H1 (cell line): ENCODE measurements at regions not wholly inside any gene's neighbourhood (a gene's known extent, or its start where the extent isn't known, plus 50 kb on each side); places are given as distances from the start of the nearest gene placed in this dataset.

ENCODE experiments used
- CTCF ChIA-PET: fragments of 300-600 bp; sonication (Branson Sonifier 250); formaldehyde crosslinking; loops from one replicate; lab custom pipeline; 2021; ENCODE audit not compliant: partially characterized antibody; lab: Charles Lee
- POLR2A ChIA-PET: fragments of 300-600 bp; sonication (Branson Sonifier 250); formaldehyde crosslinking; loops from one replicate; lab custom pipeline; 2021; ENCODE audit warnings: inconsistent platforms; ENCODE audit not compliant: partially characterized antibody; lab: Charles Lee
- DNase-seq, 2 experiments: peaks; one replicate each; pipeline versions ENCODE4 v3.0.0 to v3.0.0-alpha.2; 2010 to 2022; ENCODE audit warnings: low spot score in 2 of 2, low read depth in 1 of 2, mixed read lengths in 1 of 2
- FAIRE-seq: peaks from 2 replicates; lab custom pipeline; 2011; peaks lifted over from hg19 to GRCh38; lab: Jason Lieb, UNC
- H2AFZ ChIP-seq: 2 replicates; pipeline ENCODE4 v1.8.1; 2012; ENCODE audit warnings: low read length, inconsistent platforms
- H2AK5ac ChIP-seq: 2 replicates; pipeline ENCODE4 v1.6.1; 2013; ENCODE audit warnings: low read depth, low read length
- H2BK120ac ChIP-seq: replicated peaks from 2 replicates; pipeline ENCODE3; 2013; ENCODE audit warnings: low read depth, low read length, inconsistent platforms
- H2BK12ac ChIP-seq: 2 replicates; pipeline ENCODE4 v1.6.1; 2013; ENCODE audit warnings: low read depth, low read length
- H2BK15ac ChIP-seq: 2 replicates; pipeline ENCODE4 v1.6.1; 2013; ENCODE audit warnings: low read length
- H2BK20ac ChIP-seq: 2 replicates; pipeline ENCODE4 v1.6.1; 2013; ENCODE audit warnings: low read length
- H2BK5ac ChIP-seq: 2 replicates; pipeline ENCODE4 v1.6.1; 2013; ENCODE audit warnings: low read depth, low read length
- H3K14ac ChIP-seq: 2 replicates; pipeline ENCODE4 v1.6.1; 2013; ENCODE audit warnings: inconsistent platforms; ENCODE audit not compliant: insufficient read length
- H3K18ac ChIP-seq: 2 replicates; pipeline ENCODE4 v1.6.1; 2013; ENCODE audit warnings: low read length; ENCODE audit errors: extremely low read depth
- H3K23ac ChIP-seq: 2 replicates; pipeline ENCODE4 v1.6.1; 2013; ENCODE audit warnings: inconsistent platforms; ENCODE audit not compliant: insufficient read length
- H3K23me2 ChIP-seq: 2 replicates; pipeline ENCODE4 v1.6.1; 2013; ENCODE audit warnings: low read depth, low read length
- H3K27ac ChIP-seq: 2 replicates; pipeline ENCODE4 v1.6.1; 2011; ENCODE audit warnings: low read depth, low read length, inconsistent platforms
- H3K27me3 ChIP-seq, 4 experiments: replicated peaks in 1 of 4; 1 replicate in 1 of 4; 2 replicates in 3 of 4; pipeline versions ENCODE4 v1.6.1 to v1.8.1; 2011 to 2013; ENCODE audit warnings: low read length in 3 of 4, mild to moderate bottlenecking in 3 of 4, inconsistent platforms in 2 of 4, mixed read lengths in 2 of 4, moderate library complexity in 1 of 4; ENCODE audit not compliant: control insufficient read depth in 3 of 4, insufficient read depth in 3 of 4; ENCODE audit errors: extremely low read depth in 1 of 4
- H3K36me3 ChIP-seq, 4 experiments: 2 replicates each; pipeline versions ENCODE4 v1.6.1 to v1.8.1; 2011 to 2013; ENCODE audit warnings: mild to moderate bottlenecking in 4 of 4, low read length in 3 of 4, moderate library complexity in 2 of 4, control low read depth in 1 of 4, inconsistent platforms in 1 of 4; ENCODE audit not compliant: insufficient read depth in 4 of 4, control insufficient read depth in 2 of 4
- H3K4ac ChIP-seq: replicated peaks from 2 replicates; pipeline ENCODE3; 2013; ENCODE audit warnings: low read length, low read depth, mixed read lengths, inconsistent platforms; ENCODE audit not compliant: insufficient read length
- H3K4me1 ChIP-seq, 4 experiments: replicated peaks in 1 of 4; 1 replicate in 1 of 4; 2 replicates in 3 of 4; pipeline versions ENCODE4 v1.6.1 to v1.8.1; 2011 to 2013; ENCODE audit warnings: low read length in 3 of 4, inconsistent platforms in 2 of 4, mixed read lengths in 1 of 4; ENCODE audit not compliant: insufficient read depth in 4 of 4, control insufficient read depth in 3 of 4
- H3K4me2 ChIP-seq, 2 experiments: 2 replicates each; pipeline versions ENCODE4 v1.6.1 to v1.8.1; 2011 to 2013; ENCODE audit warnings: low read depth in 2 of 2, low read length in 2 of 2, control low read depth in 1 of 2, inconsistent platforms in 1 of 2, mild to moderate bottlenecking in 1 of 2; ENCODE audit not compliant: insufficient read depth in 1 of 2
- H3K4me3 ChIP-seq, 4 experiments: fragments of 200-600, 300-600 bp in 1 of 4; sonication (generic), shearing (Covaris generic), sonication (Bioruptor Twin) in 1 of 4; 2 replicates each; pipeline versions ENCODE4 v1.5.1 to v1.8.1; 2011 to 2016; ENCODE audit warnings: low read length in 4 of 4, low read depth in 3 of 4, control low read depth in 2 of 4, inconsistent platforms in 2 of 4, mild to moderate bottlenecking in 2 of 4, mixed read lengths in 1 of 4, moderate library complexity in 1 of 4; ENCODE audit not compliant: insufficient read depth in 2 of 4; ENCODE audit errors: extremely low read depth in 1 of 4
- H3K56ac ChIP-seq: replicated peaks from 2 replicates; pipeline ENCODE3; 2013; ENCODE audit warnings: low read depth, mild to moderate bottlenecking, mixed read lengths, low read length, inconsistent platforms; ENCODE audit not compliant: insufficient read length
- H3K79me1 ChIP-seq: 2 replicates; pipeline ENCODE4 v1.6.1; 2013; ENCODE audit warnings: low read depth, low read length, control low read depth
- H3K79me2 ChIP-seq, 2 experiments: 2 replicates each; pipeline versions ENCODE4 v1.6.1 to v1.8.1; 2012 to 2013; ENCODE audit warnings: low read length in 2 of 2, mild to moderate bottlenecking in 2 of 2, inconsistent platforms in 1 of 2; ENCODE audit not compliant: insufficient read depth in 2 of 2, control insufficient read depth in 1 of 2
- H3K9ac ChIP-seq, 4 experiments: replicated peaks in 1 of 4; 1 replicate in 1 of 4; 2 replicates in 3 of 4; pipeline versions ENCODE4 v1.6.1 to v1.8.1; 2011 to 2013; ENCODE audit warnings: low read depth in 3 of 4, low read length in 3 of 4, control low read depth in 2 of 4, mild to moderate bottlenecking in 2 of 4, moderate library complexity in 2 of 4, inconsistent platforms in 1 of 4; ENCODE audit errors: extremely low read depth in 1 of 4
- H3K9me3 ChIP-seq, 2 experiments: 2 replicates each; pipeline versions ENCODE4 v1.6.1 to v1.8.1; 2012 to 2013; ENCODE audit warnings: mild to moderate bottlenecking in 2 of 2, moderate library complexity in 2 of 2, control low read depth in 1 of 2, inconsistent platforms in 1 of 2, low read depth in 1 of 2, low read length in 1 of 2, mixed read lengths in 1 of 2; ENCODE audit not compliant: insufficient read depth in 2 of 2
- H4K20me1 ChIP-seq, 2 experiments: replicated peaks in 1 of 2; 2 replicates each; pipeline versions ENCODE3 to v1.8.1; 2011 to 2013; ENCODE audit warnings: inconsistent platforms in 2 of 2, low read length in 2 of 2, mild to moderate bottlenecking in 1 of 2; ENCODE audit not compliant: insufficient read depth in 2 of 2, control insufficient read depth in 1 of 2
- H4K5ac ChIP-seq: 2 replicates; pipeline ENCODE4 v1.6.1; 2013; ENCODE audit warnings: low read length, low read depth, mixed read lengths, inconsistent platforms; ENCODE audit not compliant: insufficient read length
- H4K8ac ChIP-seq: 2 replicates; pipeline ENCODE4 v1.8.0; 2013; ENCODE audit warnings: mild to moderate bottlenecking, moderate library complexity, low read length, inconsistent platforms; ENCODE audit not compliant: insufficient read depth; ENCODE audit errors: extremely low read depth
- H4K91ac ChIP-seq: replicated peaks from 2 replicates; pipeline ENCODE3; 2013; ENCODE audit warnings: low read length, mixed read lengths, inconsistent platforms; ENCODE audit not compliant: insufficient read length
- BCL11A ChIP-seq, 2 experiments: IDR thresholded peaks; one replicate each; pipeline ENCODE4 v1.6.1; 2011; ENCODE audit warnings: low read depth in 2 of 2, low read length in 2 of 2, mild to moderate bottlenecking in 2 of 2
- CBX5 ChIP-seq: fragments of 300-800, 300-1000 bp; sonication (generic); IDR thresholded peaks from 2 replicates; pipeline ENCODE4 v1.7.1; 2016; ENCODE audit warnings: antibody characterized with exemption, low read length, low read depth
- EGR1 ChIP-seq: IDR thresholded peaks from 2 replicates; pipeline ENCODE4 v1.6.1; 2011; ENCODE audit warnings: low read depth, low read length, borderline replicate concordance
- NANOG ChIP-seq: IDR thresholded peaks from 2 replicates; pipeline ENCODE4 v1.6.1; 2011; ENCODE audit warnings: low read length, low read depth, mild to moderate bottlenecking, inconsistent platforms; ENCODE audit not compliant: insufficient read depth, poor library complexity, severe bottlenecking
- NRF1 ChIP-seq: IDR thresholded peaks from 2 replicates; pipeline ENCODE4 v1.6.1; 2011; ENCODE audit warnings: mild to moderate bottlenecking, low read depth, low read length, improper control_type of control experiment
- POLR2A ChIP-seq, 2 experiments: IDR thresholded peaks; 1 replicate in 1 of 2; 2 replicates in 1 of 2; pipeline ENCODE4 v1.6.1; 2011; ENCODE audit warnings: low read depth in 2 of 2, low read length in 2 of 2, mild to moderate bottlenecking in 2 of 2; ENCODE audit errors: control extremely low read depth in 1 of 2
- POU5F1 ChIP-seq: IDR thresholded peaks from 2 replicates; pipeline ENCODE4 v1.6.1; 2011; ENCODE audit warnings: low read depth, mild to moderate bottlenecking, low read length, moderate library complexity
- RAD21 ChIP-seq, 2 experiments: IDR thresholded peaks in 1 of 2; conservative IDR thresholded peaks in 1 of 2; 2 replicates each; pipeline ENCODE4 v1.6.1; 2011; ENCODE audit warnings: low read depth in 2 of 2, low read length in 2 of 2, improper control_type of control experiment in 1 of 2, inconsistent platforms in 1 of 2, mild to moderate bottlenecking in 1 of 2, moderate library complexity in 1 of 2
- RXRA ChIP-seq: IDR thresholded peaks from 2 replicates; pipeline ENCODE4 v1.6.1; 2011; ENCODE audit warnings: low read depth, mild to moderate bottlenecking, low read length, moderate library complexity; ENCODE audit not compliant: insufficient read depth
- SIN3A ChIP-seq, 2 experiments: IDR thresholded peaks in 1 of 2; conservative IDR thresholded peaks in 1 of 2; 2 replicates each; pipeline ENCODE4 v1.6.1; 2011 to 2012; ENCODE audit warnings: low read length in 2 of 2, improper control_type of control experiment in 1 of 2, low read depth in 1 of 2, mild to moderate bottlenecking in 1 of 2
- TEAD4 ChIP-seq: IDR thresholded peaks from 2 replicates; pipeline ENCODE4 v1.6.1; 2012; ENCODE audit warnings: low read depth, low read length, inconsistent platforms, mixed read lengths
- WGBS, 2 experiments: shearing (Covaris generic) in 1 of 2; methylation state at CpG; one replicate each; pipeline versions ENCODE4 v1.1.6 to v1.1.7; 2013 to 2015; ENCODE audit warnings: low lambda C conversion rate in 2 of 2, mixed read lengths in 2 of 2, inconsistent platforms in 1 of 2, low coverage in 1 of 2, missing lambda C conversion rate in 1 of 2; ENCODE audit not compliant: insufficient replicate concordance in 2 of 2, insufficient coverage in 1 of 2, insufficient read length in 1 of 2; ENCODE audit errors: extremely low coverage in 1 of 2, missing lambda C conversion rate in 1 of 2; 5-methylcytosine and 5-hydroxymethylcytosine counted together

- H3K4me3 ChIP-seq = no peak overlapping the region
- no peaks in the 10 kb centered on the region for H3K79me1 ChIP-seq
- H2AK5ac ChIP-seq = no peak overlapping the region
- ChIA-PET CTCF (no interaction called here), POLR2A (no interaction called here)
- no peak overlapping the region for H2BK20ac ChIP-seq
- H4K8ac ChIP-seq = no peak overlapping the region
- H3K23me2 ChIP-seq = no peaks in the 10 kb centered on the region
- H4K91ac ChIP-seq = no peak overlapping the region
- H3K56ac ChIP-seq = no peak overlapping the region
- H4K20me1 ChIP-seq = no peaks in the 10 kb centered on the region
- WGBS, 2 experiments = 97% methylated on average over 4 of the region's 4 CpGs; no CpG with 5 or more reads in 1 of the 2 experiments
- no peak for DNase-seq
- no peak overlapping the region for H3K23ac ChIP-seq
- no peak overlapping the region for H3K4me2 ChIP-seq
- H3K9ac ChIP-seq = no peak overlapping the region
- H3K4me1 ChIP-seq = no peaks in the 10 kb centered on the region
- no peaks in the 10 kb centered on the region for H3K27me3 ChIP-seq
- H2BK15ac ChIP-seq = no peak overlapping the region
- H2BK120ac ChIP-seq = no peak overlapping the region
- H4K5ac ChIP-seq = no peak overlapping the region
- H2BK12ac ChIP-seq = no peak overlapping the region
- H3K36me3 ChIP-seq = no peaks in the 10 kb centered on the region
- no peak overlapping the region for H2AFZ ChIP-seq
- H3K14ac ChIP-seq = no peak overlapping the region
- H3K18ac ChIP-seq = no peak overlapping the region
- no peak overlapping the region for H3K27ac ChIP-seq
- no peak overlapping the region for H2BK5ac ChIP-seq
- no peaks in the 10 kb centered on the region for H3K79me2 ChIP-seq
- peaks cover 0 to 5% of the 10 kb centered on the region in 2 experiments; a peak in 2 of 4 replicates for H3K9me3 ChIP-seq
- FAIRE-seq = no peak
- H3K4ac ChIP-seq = no peak overlapping the region
- TF ChIP-seq POLR2A (IDR thresholded peaks at IDR 0.05; ENCODE audit: control extremely low read depth in 1 of 2, low read depth in 2 of 2, low read length in 2 of 2) (no peak), RAD21 (IDR thresholded peaks at IDR 0.05 in 1 of 2, conservative IDR thresholded peaks at IDR 0.05 in 1 of 2; ENCODE audit: low read depth in 2 of 2, low read length in 2 of 2) (no peak), EGR1 (no peak), POU5F1 (no peak), NANOG (no peak), NRF1 (no peak), SIN3A (conservative IDR thresholded peaks at IDR 0.05 in 1 of 2, IDR thresholded peaks at IDR 0.05 in 1 of 2; ENCODE audit: low read depth in 1 of 2, low read length in 2 of 2) (no peak), TEAD4 (no peak), CBX5 (no peak), BCL11A (IDR thresholded peaks at IDR 0.05; ENCODE audit: low read depth in 2 of 2, low read length in 2 of 2) (no peak), RXRA (no peak)
Measured at GRCh38 chr18:77996737-77997136, 747.1 kb downstream of the GALR1 start.
